ENCODE measurements at regions not wholly inside any gene's neighbourhood (a gene's known extent, or its start where the extent isn't known, plus 50 kb on each side); places are given as distances from the start of the nearest gene placed in this dataset.

DNA sequence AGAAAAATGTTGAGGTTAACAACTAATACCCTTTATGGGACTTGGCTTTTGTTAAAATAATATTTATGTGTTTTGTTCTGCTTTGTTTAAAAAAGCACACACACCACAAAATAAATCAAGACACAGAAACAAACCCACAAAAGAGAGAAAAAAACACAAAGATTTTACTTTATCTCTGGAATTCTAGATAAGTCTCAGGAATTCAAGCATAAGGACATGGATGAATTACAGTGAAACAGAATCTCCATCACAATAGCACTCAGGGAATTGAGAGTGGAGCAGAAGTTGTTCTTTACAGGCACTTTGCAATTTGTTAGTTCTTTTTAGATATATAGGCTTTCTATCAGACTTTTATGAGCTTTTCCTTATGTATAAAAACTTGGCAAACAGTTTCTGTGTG, 360.9 kb upstream of the ZC3H15 start:
- TF ChIP-seq, protein P1, sequence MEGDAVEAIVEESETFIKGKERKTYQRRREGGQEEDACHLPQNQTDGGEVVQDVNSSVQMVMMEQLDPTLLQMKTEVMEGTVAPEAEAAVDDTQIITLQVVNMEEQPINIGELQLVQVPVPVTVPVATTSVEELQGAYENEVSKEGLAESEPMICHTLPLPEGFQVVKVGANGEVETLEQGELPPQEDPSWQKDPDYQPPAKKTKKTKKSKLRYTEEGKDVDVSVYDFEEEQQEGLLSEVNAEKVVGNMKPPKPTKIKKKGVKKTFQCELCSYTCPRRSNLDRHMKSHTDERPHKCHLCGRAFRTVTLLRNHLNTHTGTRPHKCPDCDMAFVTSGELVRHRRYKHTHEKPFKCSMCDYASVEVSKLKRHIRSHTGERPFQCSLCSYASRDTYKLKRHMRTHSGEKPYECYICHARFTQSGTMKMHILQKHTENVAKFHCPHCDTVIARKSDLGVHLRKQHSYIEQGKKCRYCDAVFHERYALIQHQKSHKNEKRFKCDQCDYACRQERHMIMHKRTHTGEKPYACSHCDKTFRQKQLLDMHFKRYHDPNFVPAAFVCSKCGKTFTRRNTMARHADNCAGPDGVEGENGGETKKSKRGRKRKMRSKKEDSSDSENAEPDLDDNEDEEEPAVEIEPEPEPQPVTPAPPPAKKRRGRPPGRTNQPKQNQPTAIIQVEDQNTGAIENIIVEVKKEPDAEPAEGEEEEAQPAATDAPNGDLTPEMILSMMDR (IDR thresholded peaks at IDR 0.05; ENCODE audit: borderline replicate concordance, extremely low read depth, low read length, poor library complexity, severe bottlenecking): no peak
- TF ChIP-seq EZH2 (IDR thresholded peaks at IDR 0.05; ENCODE audit: borderline replicate concordance, low read depth, low read length, severe bottlenecking): no peak

Data from DND-41 (cell line).